VCaP (cell line): ENCODE measurements at regions not wholly inside any gene's neighbourhood (a gene's known extent, or its start where the extent isn't known, plus 50 kb on each side); places are given as distances from the start of the nearest gene placed in this dataset.
"Not testable (repeated sequence)": the region's sequence is repeated elsewhere in the genome, so short reads cannot be mapped to it uniquely, and the experiment has no call there.

Experiments used
- H3K27ac ChIP-seq: fragments of 450-650 bp; 2 replicates; pipeline ENCODE4 v1.5.1; 2017
- TF ChIP-seq, protein P1 (sequence below): fragments of 450-650 bp; conservative IDR thresholded peaks from 2 replicates; pipeline ENCODE4 v1.5.1; 2017; ENCODE audit warnings: mild to moderate bottlenecking, moderate library complexity

DNA sequence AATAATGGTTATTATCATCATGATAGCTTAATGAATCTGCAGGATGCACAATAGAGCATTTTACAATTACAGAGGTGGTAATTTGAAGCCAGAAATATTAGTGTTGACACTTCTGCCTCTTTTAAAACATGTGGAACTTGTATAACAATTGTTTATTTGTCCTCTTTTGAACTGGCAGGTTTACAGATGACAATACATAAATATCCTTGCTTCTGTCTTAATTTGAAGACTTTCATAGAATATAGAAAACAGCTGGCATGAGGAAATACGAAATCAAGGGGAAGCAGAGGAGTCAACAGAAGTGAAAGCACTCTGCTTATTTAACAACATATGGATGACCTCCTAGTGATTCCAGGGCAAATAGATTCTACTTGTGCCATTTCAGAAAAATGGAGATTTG, 270.5 kb upstream of the SGO1 start:
- no peak overlapping the region for H3K27ac ChIP-seq
- TF ChIP-seq, protein P1, sequence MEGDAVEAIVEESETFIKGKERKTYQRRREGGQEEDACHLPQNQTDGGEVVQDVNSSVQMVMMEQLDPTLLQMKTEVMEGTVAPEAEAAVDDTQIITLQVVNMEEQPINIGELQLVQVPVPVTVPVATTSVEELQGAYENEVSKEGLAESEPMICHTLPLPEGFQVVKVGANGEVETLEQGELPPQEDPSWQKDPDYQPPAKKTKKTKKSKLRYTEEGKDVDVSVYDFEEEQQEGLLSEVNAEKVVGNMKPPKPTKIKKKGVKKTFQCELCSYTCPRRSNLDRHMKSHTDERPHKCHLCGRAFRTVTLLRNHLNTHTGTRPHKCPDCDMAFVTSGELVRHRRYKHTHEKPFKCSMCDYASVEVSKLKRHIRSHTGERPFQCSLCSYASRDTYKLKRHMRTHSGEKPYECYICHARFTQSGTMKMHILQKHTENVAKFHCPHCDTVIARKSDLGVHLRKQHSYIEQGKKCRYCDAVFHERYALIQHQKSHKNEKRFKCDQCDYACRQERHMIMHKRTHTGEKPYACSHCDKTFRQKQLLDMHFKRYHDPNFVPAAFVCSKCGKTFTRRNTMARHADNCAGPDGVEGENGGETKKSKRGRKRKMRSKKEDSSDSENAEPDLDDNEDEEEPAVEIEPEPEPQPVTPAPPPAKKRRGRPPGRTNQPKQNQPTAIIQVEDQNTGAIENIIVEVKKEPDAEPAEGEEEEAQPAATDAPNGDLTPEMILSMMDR = no peak

DNA sequence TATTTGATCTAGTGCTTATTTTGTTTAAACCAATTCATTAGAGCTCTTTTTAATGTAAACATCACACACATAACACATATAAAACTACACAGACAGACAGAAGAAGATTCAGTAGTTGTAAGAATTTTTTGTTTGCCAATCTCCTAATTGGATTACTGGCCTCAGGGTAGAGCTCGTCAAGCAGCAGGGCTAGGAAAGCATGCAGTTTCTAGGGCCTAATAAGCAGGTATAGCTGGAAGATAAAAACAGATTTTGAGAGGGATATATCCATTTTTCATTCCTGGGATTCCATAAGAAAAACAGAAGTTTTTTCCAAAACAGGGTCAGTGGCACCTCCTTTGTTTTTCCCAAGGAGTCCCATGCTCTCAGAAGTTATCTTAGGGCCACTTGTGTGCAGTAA, 265.2 kb upstream of the SGO1 start:
- TF ChIP-seq, protein P1 = no peak
- H3K27ac ChIP-seq = no peak overlapping the region

DNA sequence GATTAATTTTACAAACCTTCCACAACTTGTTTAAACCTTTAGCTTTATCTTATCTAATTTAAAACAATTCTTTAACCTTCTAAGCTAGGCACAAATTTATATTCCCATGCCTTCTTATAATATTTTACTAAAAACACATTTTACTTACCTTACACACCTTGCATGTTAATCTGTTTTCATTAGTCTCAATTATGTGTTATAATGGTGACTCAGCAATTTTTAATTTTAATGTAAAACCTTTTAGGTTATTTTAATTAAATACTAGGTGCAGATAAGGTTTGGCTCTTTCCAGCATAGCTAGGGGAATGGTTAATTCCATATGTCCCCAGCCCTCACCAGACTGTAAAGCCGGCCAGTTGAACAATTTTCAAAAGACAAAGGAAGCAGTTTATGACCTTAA, 264.6 kb upstream of the SGO1 start:
- no peak overlapping the region for H3K27ac ChIP-seq
- TF ChIP-seq, protein P1 = no peak

DNA sequence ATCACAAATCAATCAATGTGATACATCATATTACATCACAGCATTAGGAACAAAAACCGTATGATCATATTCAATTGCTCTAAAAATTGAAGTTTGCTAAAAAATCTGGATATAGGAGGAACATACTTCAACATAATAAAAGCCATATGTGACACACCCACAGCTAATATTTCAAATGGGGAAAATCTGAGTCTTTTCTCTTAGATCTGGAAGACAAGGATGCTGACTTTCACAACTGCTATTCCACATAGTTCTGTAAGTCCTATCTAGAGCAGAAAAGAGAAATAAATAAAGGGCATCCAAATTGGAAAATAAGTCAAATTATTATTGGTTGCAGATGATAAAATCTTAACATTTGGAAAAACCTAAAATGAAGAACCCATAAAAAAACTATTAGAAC, 256.8 kb upstream of the SGO1 start:
- TF ChIP-seq, protein P1 = no peak
- no peak overlapping the region for H3K27ac ChIP-seq

DNA sequence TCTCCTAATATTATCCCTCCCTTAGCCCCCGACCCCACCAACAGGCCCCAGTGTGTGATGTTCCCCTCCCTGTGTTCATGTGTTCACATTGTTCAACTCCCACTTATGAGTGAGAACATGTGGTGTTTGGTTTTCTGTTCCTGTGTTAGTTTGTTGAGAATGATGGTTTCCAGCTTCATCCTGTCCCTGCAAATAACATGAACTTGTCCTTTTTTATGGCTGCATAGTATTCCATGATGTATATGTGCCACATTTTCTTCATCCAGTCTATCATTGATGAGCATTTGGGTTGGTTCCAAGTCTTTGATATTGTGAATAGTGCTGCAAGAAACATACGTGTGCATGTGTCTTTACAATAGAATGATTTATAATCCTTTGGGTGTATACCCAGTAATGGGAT, 241.3 kb upstream of the SGO1 start:
- H3K27ac ChIP-seq = not testable (repeated sequence)

DNA sequence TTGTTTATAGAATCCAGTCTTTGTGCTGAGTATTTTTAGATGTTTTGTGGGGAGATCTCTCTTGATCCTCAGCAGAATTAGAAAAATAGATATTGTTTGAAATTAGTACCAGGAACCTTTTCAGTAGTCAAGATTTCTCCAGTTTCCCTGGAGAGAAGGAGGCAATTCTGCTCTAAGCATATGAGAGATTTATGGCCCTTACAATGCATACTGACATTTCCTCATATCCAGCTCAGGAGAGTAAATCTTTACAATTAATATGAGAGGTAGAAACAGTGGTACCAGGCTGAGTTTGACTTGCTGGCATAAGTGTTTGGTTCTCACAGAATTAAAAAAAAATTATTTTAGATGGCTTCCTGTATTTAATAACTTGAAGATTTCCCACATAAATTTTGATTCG, 239.1 kb upstream of the SGO1 start:
- H3K27ac ChIP-seq = no peak overlapping the region
- TF ChIP-seq, protein P1 = no peak

DNA sequence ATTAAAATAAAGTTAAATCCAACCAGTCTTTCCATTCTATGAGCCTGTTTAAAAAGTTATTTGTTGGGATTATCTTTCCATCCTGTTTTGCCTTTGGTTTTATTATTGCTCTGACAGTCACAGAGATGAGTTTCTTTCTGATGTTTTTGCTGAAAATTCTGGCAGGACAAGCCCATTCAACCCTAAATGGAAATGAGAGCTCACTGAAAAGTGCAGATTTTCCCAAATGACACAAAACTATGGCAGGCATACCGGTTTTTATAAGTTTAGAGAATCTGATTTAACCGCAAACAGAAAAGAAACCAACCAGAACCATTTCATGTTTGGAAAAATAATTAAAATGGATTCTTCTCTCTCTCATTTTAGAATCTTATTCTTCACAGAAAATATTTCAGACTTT, 238.1 kb upstream of the SGO1 start:
- H3K27ac ChIP-seq = no peak overlapping the region
- TF ChIP-seq, protein P1 = no peak

DNA sequence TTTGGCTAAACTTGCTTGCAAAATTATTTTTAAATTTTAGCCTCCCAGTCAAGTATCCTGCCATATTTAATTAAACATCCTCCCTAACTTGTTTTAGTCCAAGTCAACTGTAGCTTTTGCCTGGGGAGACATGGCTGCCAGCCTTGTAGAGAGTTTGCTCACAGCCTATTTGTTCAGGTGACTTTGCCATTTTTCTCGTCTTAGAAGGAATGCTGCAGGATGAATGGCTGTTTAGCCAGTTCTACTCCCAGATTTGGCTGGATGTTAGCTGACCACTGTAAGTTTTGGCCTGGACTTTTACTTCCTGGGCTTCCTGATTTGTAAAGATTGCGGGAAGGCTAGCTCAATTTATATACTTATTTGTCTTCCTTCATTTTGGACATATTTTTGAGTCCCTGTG, 236.4 kb upstream of the SGO1 start:
- TF ChIP-seq, protein P1 = no peak
- no peak overlapping the region for H3K27ac ChIP-seq
